Progenitor cell of endocrine pancreas (in vitro differentiated cells): ENCODE measurements at regions not wholly inside any gene's neighbourhood (a gene's known extent, or its start where the extent isn't known, plus 50 kb on each side); places are given as distances from the start of the nearest gene placed in this dataset.

ENCODE experiments used
- DNase-seq: peaks from one replicate; pipeline ENCODE4 v3.0.0; 2021; ENCODE audit warnings: low spot score; ENCODE audit not compliant: unreplicated experiment
- H3K27ac Mint-ChIP-seq: 2 replicates; pipeline ENCODE4 v1.8.0; 2021; ENCODE audit warnings: mild to moderate bottlenecking, moderate library complexity, mixed read lengths
- H3K27me3 Mint-ChIP-seq: 2 replicates; pipeline ENCODE4 v1.8.0; 2021; ENCODE audit warnings: mixed read lengths
- H3K36me3 Mint-ChIP-seq: 2 replicates; pipeline ENCODE4 v1.8.0; 2022; ENCODE audit warnings: mixed read lengths; ENCODE audit not compliant: insufficient read depth
- H3K4me1 Mint-ChIP-seq: 2 replicates; pipeline ENCODE4 v1.8.0; 2021; ENCODE audit warnings: low read depth, mixed read lengths
- H3K4me3 Mint-ChIP-seq: 2 replicates; pipeline ENCODE4 v1.8.0; 2021; ENCODE audit warnings: low read depth, mild to moderate bottlenecking, moderate library complexity, mixed read lengths
- H3K9me3 Mint-ChIP-seq: 2 replicates; pipeline ENCODE4 v1.8.0; 2021; ENCODE audit warnings: low read depth, mixed read lengths
- CTCF ChIP-seq: fragments of 200-600 bp; sonication (generic); IDR thresholded peaks from one replicate; pipeline ENCODE4 v1.5.0; 2021; ENCODE audit warnings: antibody characterized with exemption, mild to moderate bottlenecking; ENCODE audit not compliant: unreplicated experiment

GRCh38 chr4:26133840-26134239 is 187.0 kb upstream of the RBPJ start:
- TF ChIP-seq CTCF = no peak
- H3K9me3 Mint-ChIP-seq = peaks cover under 1% of the 10 kb centered on the region

GRCh38 chr4:26135331-26135730 is 185.5 kb upstream of the RBPJ start:
- no peaks in the 10 kb centered on the region for H3K36me3 Mint-ChIP-seq
- no peak overlapping the region for H3K27ac Mint-ChIP-seq
- peaks cover 3% of the 10 kb centered on the region for H3K4me1 Mint-ChIP-seq
- no peak overlapping the region for H3K4me3 Mint-ChIP-seq
- TF ChIP-seq CTCF = no peak
- no peaks in the 10 kb centered on the region for H3K27me3 Mint-ChIP-seq
- H3K9me3 Mint-ChIP-seq = no peaks in the 10 kb centered on the region
- no peak for DNase-seq

More at GRCh38 chr4:26133840-26134239, 187.0 kb upstream of the RBPJ start:
- Mint-ChIP-seq H3K36me3 (no peaks in the 10 kb centered on the region), H3K4me1 (peaks cover 3% of the 10 kb centered on the region), H3K27ac (no peak overlapping the region), H3K27me3 (no peaks in the 10 kb centered on the region), H3K4me3 (no peak overlapping the region)
- DNase-seq = no peak

GRCh38 chr4:26136615-26137014 is 184.2 kb upstream of the RBPJ start:
- Mint-ChIP-seq H3K4me3 (no peak overlapping the region), H3K36me3 (no peaks in the 10 kb centered on the region), H3K27ac (peak overlapping the region; percentile 26), H3K4me1 (peaks cover 11% of the 10 kb centered on the region), H3K27me3 (no peaks in the 10 kb centered on the region), H3K9me3 (no peaks in the 10 kb centered on the region)
- DNase-seq = no peak
- TF ChIP-seq CTCF = no peak

- no peak overlapping the region for H3K4me3 Mint-ChIP-seq
- no peaks in the 10 kb centered on the region for H3K36me3 Mint-ChIP-seq
- H3K27me3 Mint-ChIP-seq = no peaks in the 10 kb centered on the region
- H3K9me3 Mint-ChIP-seq = no peaks in the 10 kb centered on the region
- no peak for TF ChIP-seq CTCF
- no peak for DNase-seq
- peak overlapping the region; percentile 24 for H3K27ac Mint-ChIP-seq
- peaks cover 16% of the 10 kb centered on the region for H3K4me1 Mint-ChIP-seq
Measured at GRCh38 chr4:26137288-26137687, 183.5 kb upstream of the RBPJ start.

GRCh38 chr4:26139310-26139924 is 181.4 kb upstream of the RBPJ start:
- no peak overlapping the region for H3K27ac Mint-ChIP-seq
- no peaks in the 10 kb centered on the region for H3K36me3 Mint-ChIP-seq
- peaks cover 16% of the 10 kb centered on the region for H3K4me1 Mint-ChIP-seq
- H3K4me3 Mint-ChIP-seq = no peak overlapping the region
- no peaks in the 10 kb centered on the region for H3K27me3 Mint-ChIP-seq
- DNase-seq = no peak
- no peaks in the 10 kb centered on the region for H3K9me3 Mint-ChIP-seq
- TF ChIP-seq CTCF = no peak
